ENCODE measurements at regions not wholly inside any gene's neighbourhood (a gene's known extent, or its start where the extent isn't known, plus 50 kb on each side); places are given as distances from the start of the nearest gene placed in this dataset.
"Not testable (repeated sequence)": the region's sequence is repeated elsewhere in the genome, so short reads cannot be mapped to it uniquely, and the experiment has no call there.

DNA sequence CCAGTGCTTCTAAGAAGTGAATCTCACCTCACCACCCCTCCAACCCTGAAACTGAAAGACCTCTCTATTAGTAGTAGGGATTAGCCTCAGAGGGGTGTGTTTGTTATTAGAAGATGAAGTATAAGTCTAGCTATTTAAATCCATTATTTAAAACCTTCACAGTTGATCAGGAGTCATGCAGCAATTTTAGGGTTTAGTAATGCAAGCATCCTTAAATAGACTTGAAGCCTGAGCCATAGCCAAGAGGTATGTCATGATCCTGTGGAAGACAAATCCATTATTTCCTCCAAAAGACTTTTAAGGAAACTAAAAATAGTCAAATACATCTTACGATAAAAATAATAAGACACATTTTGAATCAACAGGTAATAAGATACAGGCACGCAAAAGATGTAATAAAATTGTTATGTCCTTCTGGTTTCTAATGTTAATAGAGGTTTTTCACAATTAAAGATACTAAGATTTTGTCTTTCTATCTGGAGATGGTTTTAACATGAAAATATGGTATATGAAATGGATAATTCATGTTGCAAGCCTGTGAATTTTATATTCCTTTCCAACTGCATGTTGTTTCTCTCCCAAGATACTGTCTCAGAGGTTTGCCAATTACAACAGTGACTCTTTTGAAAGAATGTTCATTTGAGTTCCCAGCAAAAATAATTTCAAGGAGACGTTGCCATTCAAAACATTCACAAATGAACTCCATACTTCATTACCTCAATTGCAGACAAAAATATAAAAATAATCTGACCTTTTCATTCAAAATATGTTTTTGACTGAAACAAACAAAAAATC lies 68.0 kb downstream of the LUZP4 start:
- DNase-seq = no peak

GRCh38 chrX:115359508-115359907 lies 70.0 kb downstream of the LUZP4 start:
- DNase-seq = not testable (repeated sequence)

GRCh38 chrX:115360220-115360781 lies 70.8 kb downstream of the LUZP4 start:
- no peak for DNase-seq

DNA sequence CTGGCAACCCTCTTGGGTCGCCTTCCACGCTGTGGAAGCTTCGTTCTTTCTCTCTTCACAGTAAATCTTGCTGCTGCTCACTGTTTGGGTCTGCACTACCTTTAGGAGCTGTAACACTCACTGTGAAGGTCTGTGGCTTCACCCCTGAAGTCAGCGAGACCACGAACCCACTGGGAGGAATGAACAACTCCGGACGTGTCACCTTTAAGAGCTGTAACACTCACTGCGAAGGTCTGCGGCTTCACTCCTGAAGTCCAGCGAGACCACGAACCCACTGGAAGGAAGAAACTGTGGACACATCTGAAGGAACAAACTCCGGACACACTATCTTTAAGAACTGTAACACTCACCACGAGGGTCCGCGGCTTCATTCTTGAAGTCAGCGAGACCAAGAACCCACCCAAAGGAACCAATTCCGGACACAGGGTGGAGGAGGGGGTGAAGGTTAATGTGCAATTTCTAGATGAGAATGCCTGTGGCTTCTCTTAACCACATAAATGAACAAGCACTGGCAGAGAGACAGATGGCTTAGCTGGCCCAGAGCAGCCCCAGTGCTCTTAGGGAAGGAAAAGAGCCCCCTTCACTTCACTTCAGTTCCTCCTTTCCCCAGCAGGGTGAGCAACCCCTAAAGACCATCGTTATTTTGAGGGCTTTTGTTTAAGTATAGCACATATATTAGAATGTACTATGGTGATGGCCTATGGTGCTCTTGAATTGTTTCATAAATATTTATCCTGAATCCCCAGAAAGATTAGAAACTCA lies 73.0 kb downstream of the LUZP4 start:
- no peak for DNase-seq

- DNase-seq = no peak
Measured at GRCh38 chrX:115363372-115363771, 73.9 kb downstream of the LUZP4 start.

DNA sequence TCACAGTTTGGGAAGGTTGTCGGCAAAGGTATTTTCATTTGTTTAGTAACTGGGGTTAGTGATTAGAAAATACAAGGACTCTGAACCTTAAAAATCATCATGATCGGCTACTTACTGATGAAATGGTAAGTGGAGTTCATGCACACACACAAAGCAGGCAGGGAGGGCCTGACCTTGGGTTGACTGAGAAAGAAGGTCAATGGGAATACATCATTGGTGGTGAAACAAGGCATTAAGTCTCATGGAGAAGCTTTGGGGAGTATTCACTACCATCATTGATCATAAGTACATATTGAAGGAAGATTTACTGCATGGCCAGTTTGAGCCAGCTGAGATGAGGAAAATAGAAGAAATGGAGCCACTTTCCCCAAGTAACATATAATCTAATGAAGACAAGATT lies 74.4 kb downstream of the LUZP4 start:
- DNase-seq = no peak

DNA sequence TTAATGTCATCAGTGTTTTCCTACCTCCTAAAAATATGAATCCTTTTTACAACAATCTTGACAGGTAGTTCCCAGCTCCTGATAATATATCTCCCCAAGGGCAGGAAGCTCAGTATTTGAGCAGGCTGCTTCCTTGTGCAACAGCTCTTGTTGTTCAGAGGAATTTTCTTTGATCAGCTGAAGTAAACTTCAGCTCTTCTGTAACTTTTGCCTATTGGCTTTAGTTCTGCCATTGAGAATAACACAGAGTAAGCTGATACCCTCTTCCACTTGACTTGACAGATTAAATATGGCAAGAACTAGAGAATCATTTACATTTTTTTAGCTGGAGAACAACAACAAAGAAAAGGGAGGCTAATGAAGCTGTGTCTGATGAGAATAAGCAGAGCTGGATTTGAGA lies 75.2 kb downstream of the LUZP4 start:
- no peak for DNase-seq

DNA sequence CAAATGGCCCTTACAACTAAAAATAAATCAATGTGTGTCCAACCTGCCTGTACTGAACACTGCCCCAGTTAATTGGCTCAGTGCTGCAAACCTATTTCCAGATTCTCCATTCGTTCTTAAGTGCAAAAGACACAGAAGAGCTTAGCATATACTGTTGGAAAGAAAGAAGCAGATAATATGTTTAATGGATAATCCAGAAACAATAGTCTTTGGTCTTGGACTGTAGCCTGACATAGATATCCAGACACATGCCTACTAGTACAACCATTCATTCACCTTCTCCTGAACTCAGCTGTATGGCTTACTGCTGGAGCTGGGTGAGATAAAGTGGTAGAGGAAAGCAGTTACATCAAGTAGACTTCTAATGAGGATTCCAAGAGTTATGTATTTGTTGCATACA lies 77.0 kb downstream of the LUZP4 start:
- no peak for DNase-seq

DNA sequence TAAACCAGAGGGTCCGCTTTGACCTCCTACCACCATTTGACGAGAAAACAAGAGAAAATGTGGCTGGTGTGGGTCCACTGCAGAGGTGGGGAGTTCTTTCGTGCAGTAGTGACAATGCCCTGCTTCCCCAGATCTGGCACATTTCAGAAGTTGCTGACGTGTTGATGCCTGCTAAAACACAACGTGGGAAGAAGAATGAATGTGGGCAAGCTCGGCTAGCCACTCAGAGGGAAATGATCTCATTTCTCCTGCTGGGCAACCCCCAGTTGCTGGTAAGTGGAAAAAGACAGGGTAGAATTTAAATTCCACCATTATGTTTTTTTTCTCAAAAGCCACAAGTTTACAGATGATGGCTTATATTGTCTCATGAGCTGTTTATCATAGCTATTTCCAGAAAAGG lies 77.9 kb downstream of the LUZP4 start:
- DNase-seq = no peak

DNA sequence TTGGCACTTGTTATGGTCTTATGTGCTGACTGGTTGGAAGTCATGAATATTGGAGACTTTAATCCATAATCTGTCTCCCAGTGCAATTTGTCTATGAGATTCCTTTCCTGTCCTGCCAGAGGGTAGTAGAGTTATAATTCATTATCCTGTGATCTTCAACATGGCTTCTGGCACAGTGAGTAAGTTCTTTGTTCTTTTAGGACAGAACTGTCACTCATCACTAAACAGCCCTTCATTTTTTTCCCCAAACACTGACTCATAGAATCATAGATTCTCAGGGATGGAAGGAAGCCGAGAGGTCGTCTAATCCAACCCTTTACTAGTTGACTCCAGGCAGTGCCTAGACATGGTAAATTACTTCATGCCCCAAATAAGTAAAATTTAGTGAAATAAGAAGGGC lies 78.4 kb downstream of the LUZP4 start:
- DNase-seq = no peak

- no peak for DNase-seq
Measured at GRCh38 chrX:115368876-115369275, 79.4 kb downstream of the LUZP4 start.

DNA sequence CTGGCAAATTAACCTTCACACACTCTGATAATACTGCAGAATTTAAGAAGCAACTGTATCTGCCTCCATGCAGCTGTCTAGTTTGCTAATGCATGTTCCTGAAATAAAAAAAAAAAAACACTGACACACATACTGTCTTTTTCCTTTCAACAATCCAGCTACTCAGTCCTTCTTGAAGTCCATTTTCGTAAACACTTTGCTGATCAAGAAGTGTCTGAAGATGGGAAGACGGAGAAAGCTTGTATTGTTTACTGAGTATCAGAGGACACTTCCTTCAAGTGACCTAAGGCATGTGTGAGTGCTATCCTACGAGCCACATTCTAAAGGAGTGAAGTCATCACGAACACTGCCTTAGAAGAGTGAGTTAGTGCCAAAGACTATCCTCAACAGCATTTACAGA lies 82.6 kb downstream of the LUZP4 start:
- no peak for DNase-seq

DNA sequence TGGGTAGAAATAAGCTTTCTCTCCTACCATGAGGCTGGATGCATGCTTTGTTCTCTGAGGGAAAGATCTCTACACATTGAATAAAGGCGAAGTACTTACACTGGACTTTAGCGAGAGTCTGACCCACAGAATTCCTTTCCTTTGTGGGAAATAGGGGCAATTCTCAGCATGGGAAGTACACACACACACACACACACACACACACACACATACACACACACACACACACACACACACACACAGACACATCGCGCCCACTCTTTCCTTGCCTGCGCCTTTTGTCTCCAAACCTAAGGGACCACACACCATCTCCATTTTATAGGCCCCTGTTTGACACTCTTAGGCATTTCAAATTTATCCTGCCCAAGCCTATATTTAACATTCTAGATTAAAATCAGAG lies 83.8 kb downstream of the LUZP4 start:
- no peak for DNase-seq

- DNase-seq = no peak
Measured at GRCh38 chrX:115378471-115378870, 89.0 kb downstream of the LUZP4 start.

GRCh38 chrX:115387327-115387726 lies 97.8 kb downstream of the LUZP4 start:
- DNase-seq = no peak

DNA sequence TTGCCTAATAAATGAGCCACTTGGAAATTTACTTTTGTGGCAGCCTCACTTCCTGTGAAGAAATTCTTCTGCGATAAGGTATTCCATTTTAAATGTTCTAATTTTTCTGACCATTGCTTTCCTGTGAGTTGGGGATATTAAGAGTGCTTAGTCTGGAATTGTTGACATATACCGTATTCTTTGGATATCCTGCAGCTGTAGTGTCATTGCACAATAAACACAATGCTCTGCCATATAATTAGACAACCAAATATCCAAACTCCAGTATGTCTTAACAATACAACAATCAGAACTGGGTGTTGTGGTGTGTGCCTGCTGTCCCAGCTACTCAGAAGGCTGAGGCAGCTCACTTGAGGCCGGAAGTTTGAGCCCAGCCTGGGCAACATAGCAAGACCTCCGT lies 99.4 kb downstream of the LUZP4 start:
- no peak for DNase-seq

GRCh38 chrX:115390078-115390477 lies 100.6 kb downstream of the LUZP4 start:
- DNase-seq = no peak

- DNase-seq = no peak
Measured at GRCh38 chrX:115392031-115392430, 102.5 kb downstream of the LUZP4 start.

- DNase-seq = no peak
Measured at GRCh38 chrX:115392871-115393270, 103.4 kb downstream of the LUZP4 start.

DNA sequence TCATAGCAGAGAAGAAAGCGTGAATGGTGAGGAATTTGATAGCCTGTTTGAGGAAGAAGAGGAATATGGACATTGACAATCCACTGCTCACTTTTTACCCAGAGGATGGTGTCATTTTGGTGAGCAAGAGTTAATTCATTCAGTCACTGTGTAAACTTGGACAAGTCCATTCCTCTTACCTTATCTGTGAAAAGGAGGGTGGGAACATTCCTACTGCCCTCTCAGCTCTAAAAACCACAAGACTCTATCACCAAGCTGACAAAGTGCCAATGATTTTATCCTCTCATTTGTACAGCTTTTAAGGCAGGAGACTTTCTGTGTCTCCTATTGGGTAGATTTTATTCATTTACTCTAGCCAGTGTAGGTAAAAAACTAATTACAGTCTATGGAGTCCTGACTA lies 103.8 kb downstream of the LUZP4 start:
- no peak for DNase-seq

- DNase-seq = not testable (repeated sequence)
Measured at GRCh38 chrX:115394806-115395205, 105.3 kb downstream of the LUZP4 start.

- no peak for DNase-seq
Measured at GRCh38 chrX:115399306-115399705, 109.8 kb downstream of the LUZP4 start.

GRCh38 chrX:115400960-115401359 lies 111.4 kb downstream of the LUZP4 start:
- DNase-seq = no peak

GRCh38 chrX:115402299-115402698 lies 112.8 kb downstream of the LUZP4 start:
- no peak for DNase-seq

All from NCI-H510A (cell line).